HepG2 (cell line): ENCODE measurements at regions not wholly inside any gene's neighbourhood (a gene's known extent, or its start where the extent isn't known, plus 50 kb on each side); places are given as distances from the start of the nearest gene placed in this dataset.

Source experiments
- CTCF ChIP-seq: sonication (generic); formaldehyde crosslinking; IDR thresholded peaks from 2 replicates; pipeline ENCODE4 v1.5.0; 2020; ENCODE audit warnings: mild to moderate bottlenecking, missing genetic modification reagents, moderate library complexity
- HOXA5 ChIP-seq: sonication (generic); formaldehyde crosslinking; IDR thresholded peaks from 2 replicates; pipeline ENCODE4 v1.4.0; 2020; ENCODE audit warnings: missing genetic modification reagents
- NPAS2 ChIP-seq: sonication (generic); formaldehyde crosslinking; IDR thresholded peaks from 2 replicates; pipeline ENCODE4 v1.8.0; 2022; ENCODE audit warnings: mild to moderate bottlenecking, missing genetic modification reagents, borderline replicate concordance
- POLR2A ChIP-seq, 2 experiments: IDR thresholded peaks; 2 replicates each; pipeline ENCODE4 v1.6.1; 2011; ENCODE audit warnings: low read depth in 2 of 2, low read length in 2 of 2, mild to moderate bottlenecking in 1 of 2, moderate library complexity in 1 of 2; ENCODE audit not compliant: insufficient read depth in 1 of 2
- POLR2AphosphoS5 ChIP-seq: IDR thresholded peaks from 2 replicates; pipeline ENCODE4 v1.6.1; 2012; ENCODE audit warnings: low read depth, low read length
- SALL2 ChIP-seq: sonication (generic); formaldehyde crosslinking; IDR thresholded peaks from 2 replicates; pipeline ENCODE4 v1.8.1; 2023; ENCODE audit warnings: mild to moderate bottlenecking, missing genetic modification reagents, inconsistent platforms
- TF ChIP-seq, protein P1 (sequence below): sonication (generic); formaldehyde crosslinking; IDR thresholded peaks from 2 replicates; pipeline ENCODE4 v1.4.0; 2020; ENCODE audit warnings: mild to moderate bottlenecking, missing genetic modification reagents, borderline replicate concordance
- TF ChIP-seq, protein P2 (sequence below): sonication (generic); formaldehyde crosslinking; IDR thresholded peaks from 2 replicates; pipeline ENCODE4 v1.8.0; 2022; ENCODE audit warnings: low read depth, missing genetic modification reagents

- no peak for TF ChIP-seq HOXA5 (CRISPR knock-in tag)
- no peak for TF ChIP-seq CTCF (CRISPR knock-in tag)
- no peak for TF ChIP-seq POLR2AphosphoS5
- no peak for TF ChIP-seq NPAS2 (CRISPR knock-in tag)
- TF ChIP-seq SALL2 (CRISPR knock-in tag), result no peak
- TF ChIP-seq, protein P1, sequence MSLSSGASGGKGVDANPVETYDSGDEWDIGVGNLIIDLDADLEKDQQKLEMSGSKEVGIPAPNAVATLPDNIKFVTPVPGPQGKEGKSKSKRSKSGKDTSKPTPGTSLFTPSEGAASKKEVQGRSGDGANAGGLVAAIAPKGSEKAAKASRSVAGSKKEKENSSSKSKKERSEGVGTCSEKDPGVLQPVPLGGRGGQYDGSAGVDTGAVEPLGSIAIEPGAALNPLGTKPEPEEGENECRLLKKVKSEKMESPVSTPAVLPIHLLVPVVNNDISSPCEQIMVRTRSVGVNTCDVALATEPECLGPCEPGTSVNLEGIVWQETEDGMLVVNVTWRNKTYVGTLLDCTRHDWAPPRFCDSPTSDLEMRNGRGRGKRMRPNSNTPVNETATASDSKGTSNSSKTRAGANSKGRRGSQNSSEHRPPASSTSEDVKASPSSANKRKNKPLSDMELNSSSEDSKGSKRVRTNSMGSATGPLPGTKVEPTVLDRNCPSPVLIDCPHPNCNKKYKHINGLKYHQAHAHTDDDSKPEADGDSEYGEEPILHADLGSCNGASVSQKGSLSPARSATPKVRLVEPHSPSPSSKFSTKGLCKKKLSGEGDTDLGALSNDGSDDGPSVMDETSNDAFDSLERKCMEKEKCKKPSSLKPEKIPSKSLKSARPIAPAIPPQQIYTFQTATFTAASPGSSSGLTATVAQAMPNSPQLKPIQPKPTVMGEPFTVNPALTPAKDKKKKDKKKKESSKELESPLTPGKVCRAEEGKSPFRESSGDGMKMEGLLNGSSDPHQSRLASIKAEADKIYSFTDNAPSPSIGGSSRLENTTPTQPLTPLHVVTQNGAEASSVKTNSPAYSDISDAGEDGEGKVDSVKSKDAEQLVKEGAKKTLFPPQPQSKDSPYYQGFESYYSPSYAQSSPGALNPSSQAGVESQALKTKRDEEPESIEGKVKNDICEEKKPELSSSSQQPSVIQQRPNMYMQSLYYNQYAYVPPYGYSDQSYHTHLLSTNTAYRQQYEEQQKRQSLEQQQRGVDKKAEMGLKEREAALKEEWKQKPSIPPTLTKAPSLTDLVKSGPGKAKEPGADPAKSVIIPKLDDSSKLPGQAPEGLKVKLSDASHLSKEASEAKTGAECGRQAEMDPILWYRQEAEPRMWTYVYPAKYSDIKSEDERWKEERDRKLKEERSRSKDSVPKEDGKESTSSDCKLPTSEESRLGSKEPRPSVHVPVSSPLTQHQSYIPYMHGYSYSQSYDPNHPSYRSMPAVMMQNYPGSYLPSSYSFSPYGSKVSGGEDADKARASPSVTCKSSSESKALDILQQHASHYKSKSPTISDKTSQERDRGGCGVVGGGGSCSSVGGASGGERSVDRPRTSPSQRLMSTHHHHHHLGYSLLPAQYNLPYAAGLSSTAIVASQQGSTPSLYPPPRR, result no peak
- TF ChIP-seq POLR2A (IDR thresholded peaks at IDR 0.05; ENCODE audit: insufficient read depth in 1 of 2, low read depth in 2 of 2, low read length in 2 of 2), result no peak
- TF ChIP-seq, protein P2, sequence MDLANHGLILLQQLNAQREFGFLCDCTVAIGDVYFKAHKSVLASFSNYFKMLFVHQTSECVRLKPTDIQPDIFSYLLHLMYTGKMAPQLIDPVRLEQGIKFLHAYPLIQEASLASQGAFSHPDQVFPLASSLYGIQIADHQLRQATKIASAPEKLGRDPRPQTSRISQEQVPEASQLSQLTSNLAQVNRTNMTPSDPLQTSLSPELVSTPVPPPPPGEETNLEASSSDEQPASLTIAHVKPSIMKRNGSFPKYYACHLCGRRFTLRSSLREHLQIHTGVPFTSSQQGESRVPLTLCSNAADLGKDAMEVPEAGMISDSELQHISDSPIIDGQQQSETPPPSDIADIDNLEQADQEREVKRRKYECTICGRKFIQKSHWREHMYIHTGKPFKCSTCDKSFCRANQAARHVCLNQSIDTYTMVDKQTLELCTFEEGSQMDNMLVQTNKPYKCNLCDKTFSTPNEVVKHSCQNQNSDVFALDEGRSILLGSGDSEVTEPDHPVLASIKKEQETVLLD (CRISPR knock-in tag), result no peak
Observed at GRCh38 chr10:130257897-130258296, 121.7 kb downstream of the GLRX3 start.
